Activated CD4-positive, alpha-beta memory T cell treated with anti-CD3 and anti-CD28 coated beads for 36 hours (primary cell): ENCODE measurements at regions not wholly inside any gene's neighbourhood (a gene's known extent, or its start where the extent isn't known, plus 50 kb on each side); places are given as distances from the start of the nearest gene placed in this dataset.

Experiments
- CTCF ChIA-PET: fragments of 350-600 bp; sonication (Branson Sonifier 250); formaldehyde crosslinking; loops from one replicate; lab custom pipeline; 2021; ENCODE audit warnings: antibody characterized with exemption, inconsistent platforms; lab: Charles Lee
- POLR2A ChIA-PET: fragments of 350-600 bp; sonication (Branson Sonifier 250); formaldehyde crosslinking; loops from one replicate; lab custom pipeline; 2021; ENCODE audit warnings: antibody characterized with exemption; lab: Charles Lee
- DNase-seq: peaks from one replicate; pipeline ENCODE4 v3.0.0-alpha.2; 2020
- H3K27ac Mint-ChIP-seq: one replicate; pipeline ENCODE4 v1.8.0; 2021; ENCODE audit warnings: mixed read lengths
- H3K27me3 Mint-ChIP-seq: one replicate; pipeline ENCODE4 v1.8.0; 2021; ENCODE audit warnings: mixed read lengths
- H3K36me3 Mint-ChIP-seq: one replicate; pipeline ENCODE4 v1.8.0; 2021; ENCODE audit warnings: mixed read lengths
- H3K4me1 Mint-ChIP-seq: one replicate; pipeline ENCODE4 v1.8.0; 2021; ENCODE audit warnings: low read depth, mixed read lengths
- H3K4me3 Mint-ChIP-seq: one replicate; pipeline ENCODE4 v1.8.0; 2021; ENCODE audit warnings: mild to moderate bottlenecking, mixed read lengths
- H3K9me3 Mint-ChIP-seq: one replicate; pipeline ENCODE4 v1.8.0; 2021; ENCODE audit warnings: mixed read lengths
- intact Hi-C: fragments of 100-400 bp; cut with micrococcal nuclease; formaldehyde crosslinking; loops from one replicate; pipeline ENCODE4 v1.15.1; 2023

DNA sequence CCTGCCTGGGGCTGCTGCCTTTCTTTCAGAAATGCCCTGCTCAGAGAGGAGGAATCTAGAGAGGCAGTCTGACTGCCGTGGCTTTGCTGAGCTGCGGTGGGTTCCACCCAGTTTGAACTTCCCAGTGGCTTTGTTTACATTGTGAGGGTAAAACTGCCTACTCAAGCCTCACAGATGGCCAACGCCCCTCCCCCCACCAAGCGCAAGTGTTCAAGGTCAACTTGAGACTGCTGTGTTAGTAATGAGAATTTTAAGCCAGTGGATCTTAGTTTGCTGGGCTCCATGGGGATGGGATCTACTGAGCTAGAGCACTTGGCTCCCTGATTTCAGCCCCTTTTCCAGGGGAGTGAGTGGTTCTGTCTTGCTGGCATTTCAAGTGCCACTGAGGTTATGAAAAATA is 819.2 kb downstream of the NLGN4Y start:
- no peak for DNase-seq
- Mint-ChIP-seq H3K4me1 (no peaks in the 10 kb centered on the region), H3K9me3 (no peaks in the 10 kb centered on the region), H3K4me3 (no peak overlapping the region), H3K27me3 (no peaks in the 10 kb centered on the region), H3K36me3 (no peaks in the 10 kb centered on the region), H3K27ac (no peak overlapping the region)
- ChIA-PET POLR2A (no interaction called here), CTCF (no interaction called here)
- intact Hi-C loops: no loop called here

DNA sequence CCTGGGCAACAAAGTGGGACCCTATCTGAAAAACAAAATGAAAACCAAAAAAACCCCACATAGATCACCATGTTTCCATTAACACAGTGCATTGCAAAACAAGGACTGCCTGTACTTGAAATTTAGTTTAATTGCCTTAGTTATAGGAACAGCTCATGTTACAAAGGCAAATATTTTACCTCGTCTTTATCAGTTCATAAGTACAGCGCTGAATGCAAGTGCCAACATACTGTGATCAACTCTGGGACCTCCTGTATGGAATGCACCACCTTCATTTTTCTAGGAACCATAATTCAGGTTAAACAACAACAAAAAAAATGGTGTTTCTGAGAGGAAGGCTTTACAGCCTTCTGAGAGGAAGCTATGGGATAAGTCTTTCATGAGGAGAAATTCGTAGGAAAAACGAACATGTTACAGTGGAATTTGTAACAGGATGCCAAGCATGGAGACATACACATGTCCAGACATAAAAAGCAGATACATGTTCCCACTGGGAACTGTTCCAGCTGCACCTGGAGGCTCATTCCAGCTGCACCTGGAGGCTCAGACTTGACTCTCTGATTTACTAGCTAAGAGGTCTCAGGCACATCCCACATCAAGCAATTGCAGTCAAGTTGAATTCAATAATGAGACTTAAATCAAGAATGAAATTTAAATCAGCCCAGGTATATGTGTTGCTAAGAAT is 821.3 kb downstream of the NLGN4Y start:
- Mint-ChIP-seq H3K4me1 (no peaks in the 10 kb centered on the region), H3K27me3 (no peaks in the 10 kb centered on the region)
- intact Hi-C loops: no loop called here

DNA sequence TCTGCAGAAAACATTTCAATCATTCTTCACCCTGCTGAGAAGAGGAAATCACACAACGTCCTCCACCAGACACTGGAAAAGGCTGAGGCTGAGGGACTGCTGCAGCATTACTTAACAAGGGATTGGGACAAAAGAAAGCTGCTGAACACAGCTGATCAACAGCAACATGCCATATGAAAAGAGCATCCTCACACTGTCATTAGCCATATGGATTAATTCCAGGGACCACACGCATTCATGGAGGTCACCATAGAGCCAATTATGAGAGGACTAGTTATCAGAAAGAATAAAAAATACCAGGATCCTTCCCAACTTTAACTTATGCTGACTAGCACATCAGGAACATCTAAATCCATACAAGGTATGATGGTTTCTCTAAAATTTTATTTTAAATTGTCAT is 825.0 kb downstream of the NLGN4Y start:
- H3K27ac Mint-ChIP-seq: no peak overlapping the region
- peaks cover 2% of the 10 kb centered on the region for H3K27me3 Mint-ChIP-seq

More for the DNA sequence above, 821.3 kb downstream of the NLGN4Y start:
- ChIA-PET CTCF (no interaction called here), POLR2A (no interaction called here)
- no peaks in the 10 kb centered on the region for H3K9me3 Mint-ChIP-seq
- H3K36me3 Mint-ChIP-seq: no peaks in the 10 kb centered on the region
- DNase-seq: no peak
- no peak overlapping the region for H3K4me3 Mint-ChIP-seq
- no peak overlapping the region for H3K27ac Mint-ChIP-seq

DNA sequence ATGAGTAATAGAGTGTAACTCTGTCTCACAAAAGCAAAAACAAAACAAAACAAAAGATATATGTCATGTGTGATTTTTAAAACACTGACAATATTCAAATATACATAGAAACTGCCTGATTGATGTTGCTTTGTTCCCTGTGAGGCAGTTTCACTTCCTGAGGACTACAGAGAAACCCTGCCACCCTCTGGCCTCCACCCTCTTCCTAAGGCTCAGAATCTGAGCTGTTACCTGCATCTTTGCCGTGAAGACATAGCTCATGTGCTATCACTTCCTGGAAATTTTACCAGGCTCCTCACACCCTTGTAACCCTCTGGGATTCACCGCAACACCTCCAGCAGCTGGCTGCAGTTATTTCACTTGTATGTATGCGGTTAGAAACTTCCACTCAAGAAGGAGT is 831.0 kb downstream of the NLGN4Y start:
- intact Hi-C loops: no loop called here
- Mint-ChIP-seq H3K9me3 (no peaks in the 10 kb centered on the region), H3K4me1 (no peaks in the 10 kb centered on the region), H3K27ac (no peak overlapping the region), H3K4me3 (no peak overlapping the region), H3K36me3 (no peaks in the 10 kb centered on the region), H3K27me3 (peaks cover 2% of the 10 kb centered on the region)
- peak; percentile 9 for DNase-seq
- ChIA-PET CTCF (no interaction called here), POLR2A (no interaction called here)

More for the DNA sequence above, 825.0 kb downstream of the NLGN4Y start:
- H3K36me3 Mint-ChIP-seq: no peaks in the 10 kb centered on the region
- no peak overlapping the region for H3K4me3 Mint-ChIP-seq
- CTCF ChIA-PET: no interaction called here
- no peaks in the 10 kb centered on the region for H3K9me3 Mint-ChIP-seq
- H3K4me1 Mint-ChIP-seq: no peaks in the 10 kb centered on the region
- no peak for DNase-seq
- POLR2A ChIA-PET: no interaction called here
- intact Hi-C loops: no loop called here

DNA sequence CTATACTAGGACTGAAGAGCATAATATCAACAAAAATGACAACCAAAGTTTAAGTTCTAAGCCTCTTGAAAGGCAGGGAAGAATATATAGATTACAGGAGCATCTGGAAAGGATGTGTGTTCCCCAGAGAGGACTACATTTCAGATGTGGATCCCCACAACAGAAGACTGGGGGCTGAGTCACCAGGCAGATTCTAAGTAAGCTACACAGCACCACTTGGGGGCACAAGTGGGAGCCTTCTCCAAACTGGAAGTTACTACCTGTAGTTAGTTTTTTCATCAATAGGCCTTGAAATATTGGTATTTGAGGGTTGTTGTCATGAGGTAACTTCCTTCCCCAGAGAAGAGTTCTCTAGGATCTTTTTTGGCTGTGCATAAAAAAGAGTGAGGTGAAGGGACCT is 836.1 kb downstream of the NLGN4Y start:
- no peaks in the 10 kb centered on the region for H3K9me3 Mint-ChIP-seq
- H3K27ac Mint-ChIP-seq: no peak overlapping the region
- no peak overlapping the region for H3K4me3 Mint-ChIP-seq
- intact Hi-C loops: no loop called here
- H3K27me3 Mint-ChIP-seq: no peaks in the 10 kb centered on the region
- POLR2A ChIA-PET: no interaction called here
- CTCF ChIA-PET: interaction anchor here (0.9 kb wide), 1 partner anchor 12 kb away, joined by 3 read pairs; no protein-coding TSS in a partner anchor
- H3K36me3 Mint-ChIP-seq: no peaks in the 10 kb centered on the region
- DNase-seq: no peak
- H3K4me1 Mint-ChIP-seq: no peaks in the 10 kb centered on the region

DNA sequence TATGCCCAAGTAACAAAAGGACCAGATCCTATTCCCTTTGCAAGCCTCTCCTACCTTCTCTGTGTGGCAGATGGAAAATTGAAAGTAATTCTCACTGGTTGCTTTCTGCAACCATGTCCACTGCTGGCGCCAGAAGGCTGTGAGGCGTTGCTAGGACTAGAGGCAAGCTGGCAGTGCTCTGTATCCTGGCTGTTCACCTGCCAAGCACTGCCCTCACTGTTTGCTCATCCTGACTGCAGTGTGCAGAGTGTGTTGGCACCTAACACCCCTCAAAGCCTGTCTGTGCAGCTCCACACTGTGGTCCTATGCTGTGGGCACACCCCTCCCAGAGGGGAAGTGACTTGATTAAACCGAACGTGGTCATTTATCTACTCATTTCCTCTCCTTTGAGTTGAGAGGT is 840.7 kb downstream of the NLGN4Y start:
- Mint-ChIP-seq H3K4me1 (no peaks in the 10 kb centered on the region), H3K4me3 (no peak overlapping the region), H3K27ac (no peak overlapping the region), H3K27me3 (peaks cover 1% of the 10 kb centered on the region), H3K36me3 (no peaks in the 10 kb centered on the region), H3K9me3 (no peaks in the 10 kb centered on the region)
- CTCF ChIA-PET: no interaction called here
- no peak for DNase-seq
- intact Hi-C loops: no loop called here
- POLR2A ChIA-PET: no interaction called here

DNA sequence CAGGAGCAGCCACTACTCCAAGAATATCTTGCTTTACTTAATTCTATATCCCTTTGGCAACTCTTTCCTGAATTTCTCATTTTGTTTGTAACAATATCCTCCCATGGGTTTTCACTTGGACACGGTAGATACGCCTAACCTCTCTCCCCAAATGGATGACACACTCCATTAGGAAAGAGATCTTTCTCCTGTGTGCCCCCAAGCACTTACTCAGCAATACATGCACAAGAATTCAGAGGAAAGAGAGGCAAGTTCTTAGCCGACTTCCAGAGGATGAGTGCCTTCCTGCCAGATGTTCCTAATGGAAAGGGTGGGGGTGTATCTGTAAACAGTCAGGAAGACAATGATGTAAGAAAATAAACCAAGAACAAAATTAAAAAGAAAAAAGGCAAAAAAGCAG is 844.5 kb downstream of the NLGN4Y start:
- no peaks in the 10 kb centered on the region for H3K36me3 Mint-ChIP-seq
- DNase-seq: no peak
- no peak overlapping the region for H3K4me3 Mint-ChIP-seq
- H3K9me3 Mint-ChIP-seq: no peaks in the 10 kb centered on the region
- peaks cover 1% of the 10 kb centered on the region for H3K27me3 Mint-ChIP-seq
- ChIA-PET CTCF (no interaction called here), POLR2A (no interaction called here)
- no peak overlapping the region for H3K27ac Mint-ChIP-seq
- H3K4me1 Mint-ChIP-seq: no peaks in the 10 kb centered on the region
- intact Hi-C loops: no loop called here

DNA sequence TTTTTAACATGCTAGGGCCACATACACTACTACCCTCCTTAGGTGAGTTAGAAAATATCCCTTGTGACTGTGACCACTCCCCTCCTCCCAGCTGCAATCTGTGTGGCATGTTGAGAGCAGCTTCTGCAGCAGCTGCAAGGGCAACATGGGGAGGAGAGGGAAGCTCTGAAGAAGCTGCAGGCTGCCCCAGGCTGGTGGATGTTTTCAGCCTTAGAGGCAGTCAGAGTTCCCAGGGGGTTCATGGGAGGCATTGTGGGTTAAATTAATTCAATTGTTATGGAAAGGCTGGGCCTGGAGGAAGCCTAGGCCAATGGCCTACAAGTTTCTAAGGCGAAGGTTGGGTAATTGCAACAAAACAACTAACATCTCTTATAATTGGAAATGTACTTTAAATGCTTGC is 860.8 kb downstream of the NLGN4Y start:
- Mint-ChIP-seq H3K4me1 (no peaks in the 10 kb centered on the region), H3K27ac (no peak overlapping the region), H3K36me3 (no peaks in the 10 kb centered on the region), H3K9me3 (no peaks in the 10 kb centered on the region), H3K4me3 (no peak overlapping the region), H3K27me3 (no peaks in the 10 kb centered on the region)
- POLR2A ChIA-PET: no interaction called here
- CTCF ChIA-PET: no interaction called here
- intact Hi-C loops: no loop called here
- DNase-seq: no peak

DNA sequence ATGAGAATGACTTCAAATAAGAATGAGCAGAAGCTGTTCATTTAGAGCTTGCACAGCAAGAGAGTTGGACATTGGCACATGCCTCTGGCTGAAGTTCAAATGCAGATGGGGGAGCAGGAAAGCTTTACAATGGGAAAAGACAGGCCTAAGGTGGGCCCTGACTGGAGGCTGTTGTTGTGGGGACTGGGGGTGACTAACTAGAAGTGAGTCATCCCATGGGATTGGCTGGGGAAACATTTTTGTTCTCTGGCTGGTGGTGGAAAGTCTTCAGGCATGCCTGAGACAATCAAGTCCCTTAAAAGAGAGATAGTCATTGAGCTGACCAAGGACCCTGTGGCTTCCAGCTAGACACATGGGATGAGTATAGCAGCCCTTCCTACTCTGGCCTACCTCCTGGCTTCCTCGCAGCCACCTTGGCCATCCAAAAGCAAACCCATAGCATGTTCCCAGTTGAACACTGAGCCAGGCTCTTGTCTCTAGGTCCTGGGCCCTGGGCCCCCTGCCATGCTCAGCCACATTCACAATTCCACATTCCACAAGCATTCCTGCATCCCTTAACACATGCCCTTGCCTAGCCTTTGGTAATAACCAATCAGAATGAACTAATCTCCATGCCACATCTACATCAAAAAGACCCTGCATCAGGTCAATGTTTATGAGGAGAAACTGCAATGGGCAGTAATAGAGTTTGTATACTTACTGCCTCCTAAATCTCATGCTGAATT is 873.4 kb downstream of the NLGN4Y start:
- POLR2A ChIA-PET: no interaction called here
- DNase-seq: no peak
- no peak overlapping the region for H3K27ac Mint-ChIP-seq
- intact Hi-C loops: no loop called here
- no peaks in the 10 kb centered on the region for H3K36me3 Mint-ChIP-seq
- no peak overlapping the region for H3K4me3 Mint-ChIP-seq
- H3K9me3 Mint-ChIP-seq: no peaks in the 10 kb centered on the region
- CTCF ChIA-PET: no interaction called here
- H3K27me3 Mint-ChIP-seq: no peaks in the 10 kb centered on the region
- H3K4me1 Mint-ChIP-seq: no peaks in the 10 kb centered on the region

DNA sequence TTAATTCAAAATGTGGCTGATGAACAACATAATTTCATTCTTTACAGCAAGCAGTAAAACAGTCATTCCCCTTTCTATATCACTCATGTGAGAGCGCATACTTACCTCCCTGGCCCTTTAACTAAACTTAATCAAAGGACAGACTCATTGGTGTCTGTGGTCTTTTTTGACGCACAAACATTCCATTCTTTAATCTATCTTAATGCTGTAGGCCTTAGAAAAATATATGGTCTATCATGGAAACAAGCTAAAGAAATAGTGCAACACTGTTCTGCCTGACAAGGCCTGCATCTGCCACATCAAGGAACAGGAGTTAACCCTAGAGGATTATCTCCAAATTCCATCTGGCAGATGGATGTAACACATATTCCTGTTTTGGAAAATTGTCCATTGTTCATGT is 878.1 kb downstream of the NLGN4Y start:
- POLR2A ChIA-PET: no interaction called here
- CTCF ChIA-PET: no interaction called here
- intact Hi-C loops: no loop called here
- H3K27ac Mint-ChIP-seq: no peak overlapping the region
- peaks cover 3% of the 10 kb centered on the region for H3K9me3 Mint-ChIP-seq
- H3K4me1 Mint-ChIP-seq: no peaks in the 10 kb centered on the region
- H3K4me3 Mint-ChIP-seq: no peak overlapping the region
- no peaks in the 10 kb centered on the region for H3K36me3 Mint-ChIP-seq
- no peak for DNase-seq
- no peaks in the 10 kb centered on the region for H3K27me3 Mint-ChIP-seq

DNA sequence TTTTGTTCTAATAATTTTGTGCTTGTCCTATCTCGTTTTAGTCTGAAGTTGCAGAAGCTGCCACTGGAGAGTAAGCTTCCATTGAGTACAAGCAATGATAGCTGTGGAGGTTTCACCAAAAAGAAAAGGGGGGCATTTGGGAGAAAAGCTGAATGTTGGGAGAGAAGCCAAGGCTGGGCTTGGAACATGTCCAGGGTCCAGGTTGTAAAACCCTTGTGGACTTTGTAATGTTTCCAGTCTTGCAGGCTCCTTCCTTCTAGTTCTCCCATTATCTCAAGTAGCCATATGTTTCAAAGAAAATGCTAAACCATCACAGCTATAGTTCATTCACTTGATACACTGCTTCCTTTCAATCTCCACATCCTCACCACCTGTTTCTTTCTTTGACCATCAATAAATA is 880.2 kb downstream of the NLGN4Y start:
- H3K27ac Mint-ChIP-seq: no peak overlapping the region
- CTCF ChIA-PET: no interaction called here
- H3K27me3 Mint-ChIP-seq: peaks cover 1% of the 10 kb centered on the region
- DNase-seq: no peak
- H3K4me1 Mint-ChIP-seq: no peaks in the 10 kb centered on the region
- H3K36me3 Mint-ChIP-seq: no peaks in the 10 kb centered on the region
- POLR2A ChIA-PET: no interaction called here
- no peak overlapping the region for H3K4me3 Mint-ChIP-seq
- H3K9me3 Mint-ChIP-seq: peaks cover 3% of the 10 kb centered on the region
- intact Hi-C loops: no loop called here

DNA sequence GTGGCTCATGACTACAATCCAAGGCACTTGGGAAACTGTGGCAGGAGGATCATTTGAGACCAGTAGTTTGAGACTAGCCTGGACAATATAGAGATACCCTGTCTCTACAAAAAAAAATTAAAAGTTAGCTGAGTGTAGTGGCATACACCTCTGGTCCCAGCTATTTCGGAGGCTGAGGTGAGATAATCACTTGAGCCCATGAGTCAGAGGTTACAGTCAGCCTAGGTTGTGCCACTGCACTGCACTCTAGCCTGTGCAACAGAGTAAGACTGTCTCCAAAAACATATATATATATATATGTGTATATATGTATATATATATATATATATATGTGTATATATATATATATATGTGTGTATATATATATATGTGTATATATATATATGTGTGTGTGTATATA is 890.8 kb downstream of the NLGN4Y start:
- POLR2A ChIA-PET: no interaction called here
- Mint-ChIP-seq H3K4me1 (peaks cover 3% of the 10 kb centered on the region), H3K27ac (no peak overlapping the region), H3K4me3 (no peak overlapping the region), H3K27me3 (peaks cover 2% of the 10 kb centered on the region), H3K9me3 (peaks cover 2% of the 10 kb centered on the region), H3K36me3 (no peaks in the 10 kb centered on the region)
- DNase-seq: no peak
- CTCF ChIA-PET: no interaction called here
- intact Hi-C loops: no loop called here

DNA sequence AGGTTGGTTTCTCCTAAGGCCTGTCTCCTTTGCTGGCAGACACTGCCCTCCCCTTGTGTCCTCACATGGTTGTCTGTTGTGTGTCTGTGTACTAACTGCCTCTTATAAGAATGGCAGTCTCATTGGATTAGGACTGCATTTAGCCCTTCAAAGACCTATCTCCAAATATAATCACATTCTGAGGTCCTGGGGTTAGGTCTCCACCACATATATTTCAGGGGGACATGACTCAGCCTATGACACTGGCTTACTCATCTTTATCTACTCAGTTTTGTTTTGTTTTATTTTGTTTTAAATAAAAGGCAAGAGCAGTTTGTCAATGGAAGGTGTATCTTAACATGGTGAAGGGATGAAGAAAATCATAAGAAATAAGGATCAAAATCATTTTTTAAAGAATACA is 894.3 kb downstream of the NLGN4Y start:
- intact Hi-C loops: no loop called here
- Mint-ChIP-seq H3K9me3 (no peaks in the 10 kb centered on the region), H3K27me3 (no peaks in the 10 kb centered on the region), H3K4me1 (peaks cover 5% of the 10 kb centered on the region), H3K4me3 (no peak overlapping the region), H3K36me3 (no peaks in the 10 kb centered on the region), H3K27ac (no peak overlapping the region)
- DNase-seq: no peak
- CTCF ChIA-PET: no interaction called here
- POLR2A ChIA-PET: no interaction called here
